Vagina (tissue), 2 donors: ENCODE measurements at regions not wholly inside any gene's neighbourhood (a gene's known extent, or its start where the extent isn't known, plus 50 kb on each side); places are given as distances from the start of the nearest gene placed in this dataset.

Experiments used
- CTCF ChIP-seq, 3 experiments: fragments of 450-650 bp in 2 of 3; fragments of 200-600 bp in 1 of 3; sonication (generic) in 1 of 3; IDR thresholded peaks; one replicate each; pipeline ENCODE4 v1.5.1; 2017 to 2019; ENCODE audit warnings: antibody characterized with exemption in 3 of 3, mild to moderate bottlenecking in 2 of 3, moderate library complexity in 2 of 3
- POLR2A ChIP-seq, 2 donors: fragments of 450-650 bp; IDR thresholded peaks; one replicate each; pipeline ENCODE4 v1.6.1; 2017; ENCODE audit warnings: antibody characterized with exemption in 2 of 2, mild to moderate bottlenecking in 2 of 2, moderate library complexity in 2 of 2

GRCh38 chr12:86681060-86681459, 424.9 kb upstream of the MGAT4C start:
- TF ChIP-seq CTCF (IDR thresholded peaks at IDR 0.05) (no peak), POLR2A (IDR thresholded peaks at IDR 0.05) (no peak)
